Tibial nerve (tissue), 4 donors: ENCODE measurements at regions not wholly inside any gene's neighbourhood (a gene's known extent, or its start where the extent isn't known, plus 50 kb on each side); places are given as distances from the start of the nearest gene placed in this dataset.

Source experiments
- DNase-seq, 2 donors: peaks; one replicate each; pipeline ENCODE4 v3.0.0-alpha.2; 2019; ENCODE audit warnings: low spot score in 2 of 2
- H3K27ac ChIP-seq, 4 donors: fragments of 200-600 bp; sonication (generic) in 3 of 4; one replicate each; pipeline ENCODE4 v1.5.1; 2017 to 2019; ENCODE audit warnings: mild to moderate bottlenecking in 1 of 4
- H3K27me3 ChIP-seq, 2 donors: fragments of 200-600 bp; sonication (generic) in 1 of 2; one replicate each; pipeline versions ENCODE4 v1.5.1 to v1.6.0; 2017 to 2019
- H3K36me3 ChIP-seq, 3 donors: fragments of 200-600 bp; sonication (generic); one replicate each; pipeline ENCODE4 v1.5.1; 2018 to 2019
- H3K4me1 ChIP-seq, 4 donors: fragments of 200-600 bp; sonication (generic) in 3 of 4; one replicate each; pipeline ENCODE4 v1.5.1; 2017 to 2019
- H3K4me3 ChIP-seq, 4 donors: fragments of 200-600 bp; sonication (generic) in 3 of 4; one replicate each; pipeline ENCODE4 v1.5.1; 2017 to 2019; ENCODE audit warnings: mild to moderate bottlenecking in 1 of 4, moderate library complexity in 1 of 4
- H3K9me3 ChIP-seq, 4 donors: fragments of 200-600 bp; sonication (generic) in 3 of 4; one replicate each; pipeline ENCODE4 v1.5.1; 2017 to 2019
- CTCF ChIP-seq, 5 experiments: fragments of 200-600 bp in 3 of 5; fragments of 450-650 bp in 2 of 5; sonication (generic) in 3 of 5; IDR thresholded peaks; one replicate each; pipeline ENCODE4 v1.5.1; 2016 to 2019; ENCODE audit warnings: antibody characterized with exemption in 5 of 5, mild to moderate bottlenecking in 3 of 5, moderate library complexity in 2 of 5
- EP300 ChIP-seq, 2 donors: sonication (generic); formaldehyde crosslinking; IDR thresholded peaks; one replicate each; pipeline ENCODE4 v1.6.1; 2017; ENCODE audit warnings: antibody characterized with exemption in 2 of 2, mild to moderate bottlenecking in 1 of 2
- POLR2A ChIP-seq, 2 donors: fragments of 450-650 bp; IDR thresholded peaks; one replicate each; pipeline ENCODE4 v1.6.1; 2017; ENCODE audit warnings: antibody characterized with exemption in 2 of 2, mild to moderate bottlenecking in 2 of 2, moderate library complexity in 2 of 2
- WGBS, 2 donors: methylation state at CpG; one replicate each; pipeline ENCODE4 v1.1.5; 2018; 5-methylcytosine and 5-hydroxymethylcytosine counted together

GRCh38 chr12:115806000-115806399 is 471.5 kb downstream of the MED13L start:
- TF ChIP-seq POLR2A (IDR thresholded peaks at IDR 0.05) (no peak), EP300 (IDR thresholded peaks at IDR 0.05) (no peak), CTCF (IDR thresholded peaks at IDR 0.05) (no peak)
- WGBS, 2 donors, result 67 to 76% methylated on average over 3 of the region's 3 CpGs
- no peak overlapping the region for H3K4me3 ChIP-seq

GRCh38 chr12:115802767-115803166 is 474.7 kb downstream of the MED13L start:
- peaks cover 0 to 6% (median 0%) of the 10 kb centered on the region in 4 donors for H3K9me3 ChIP-seq
- TF ChIP-seq EP300 (IDR thresholded peaks at IDR 0.05), result no peak
- TF ChIP-seq POLR2A (IDR thresholded peaks at IDR 0.05), result no peak
- TF ChIP-seq CTCF (IDR thresholded peaks at IDR 0.05), result no peak
- no peaks in the 10 kb centered on the region for H3K36me3 ChIP-seq
- H3K27me3 ChIP-seq, result no peaks in the 10 kb centered on the region
- 86 to 89% methylated on average over 3 of the region's 3 CpGs for WGBS, 2 donors
- no peaks in the 10 kb centered on the region for H3K4me1 ChIP-seq
- H3K27ac ChIP-seq, result no peak overlapping the region
- H3K4me3 ChIP-seq, result no peak overlapping the region
- DNase-seq, result no peak

More at GRCh38 chr12:115806000-115806399, 471.5 kb downstream of the MED13L start:
- DNase-seq, result no peak
- Histone ChIP-seq H3K27me3 (no peaks in the 10 kb centered on the region), H3K4me1 (peaks cover 0 to 6% (median 0%) of the 10 kb centered on the region in 4 donors), H3K36me3 (no peaks in the 10 kb centered on the region), H3K9me3 (peaks cover 0 to 6% (median 0%) of the 10 kb centered on the region in 4 donors), H3K27ac (no peak overlapping the region)

GRCh38 chr12:115801871-115802270 is 475.6 kb downstream of the MED13L start:
- H3K4me3 ChIP-seq, result no peak overlapping the region
- DNase-seq, result no peak
- no peak overlapping the region for H3K27ac ChIP-seq
- 29 to 40% methylated on average over 3 of the region's 3 CpGs for WGBS, 2 donors
- no peaks in the 10 kb centered on the region for H3K27me3 ChIP-seq
- peaks cover 0 to 6% (median 0%) of the 10 kb centered on the region in 4 donors for H3K9me3 ChIP-seq
- TF ChIP-seq CTCF (IDR thresholded peaks at IDR 0.05) (no peak), POLR2A (IDR thresholded peaks at IDR 0.05) (no peak), EP300 (IDR thresholded peaks at IDR 0.05) (no peak)
- H3K4me1 ChIP-seq, result no peaks in the 10 kb centered on the region
- no peaks in the 10 kb centered on the region for H3K36me3 ChIP-seq

- 92% methylated on average over 4 of the region's 4 CpGs for WGBS, 2 donors
- H3K9me3 ChIP-seq, result peaks cover 0 to 6% (median 0%) of the 10 kb centered on the region in 4 donors
- no peaks in the 10 kb centered on the region for H3K4me1 ChIP-seq
- no peaks in the 10 kb centered on the region for H3K27me3 ChIP-seq
- TF ChIP-seq POLR2A (IDR thresholded peaks at IDR 0.05) (no peak), EP300 (IDR thresholded peaks at IDR 0.05) (no peak), CTCF (IDR thresholded peaks at IDR 0.05) (no peak)
- no peak overlapping the region for H3K27ac ChIP-seq
- H3K36me3 ChIP-seq, result no peaks in the 10 kb centered on the region
- no peak for DNase-seq
- H3K4me3 ChIP-seq, result no peak overlapping the region
Measured at GRCh38 chr12:115799610-115800009, 477.9 kb downstream of the MED13L start.

GRCh38 chr12:115798309-115798917 is 479.1 kb downstream of the MED13L start:
- H3K27ac ChIP-seq, result no peak overlapping the region
- DNase-seq, result no peak
- WGBS, 2 donors, result 78 to 86% methylated on average over 4 of the region's 4 CpGs
- no peak overlapping the region for H3K4me3 ChIP-seq
- TF ChIP-seq CTCF (IDR thresholded peaks at IDR 0.05), result no peak
- no peak for TF ChIP-seq POLR2A (IDR thresholded peaks at IDR 0.05)
- TF ChIP-seq EP300 (IDR thresholded peaks at IDR 0.05), result no peak
- peaks cover 0 to 6% (median 0%) of the 10 kb centered on the region in 4 donors for H3K9me3 ChIP-seq
- no peaks in the 10 kb centered on the region for H3K36me3 ChIP-seq
- no peaks in the 10 kb centered on the region for H3K4me1 ChIP-seq
- H3K27me3 ChIP-seq, result no peaks in the 10 kb centered on the region
